ENCODE measurements at regions not wholly inside any gene's neighbourhood (a gene's known extent, or its start where the extent isn't known, plus 50 kb on each side); places are given as distances from the start of the nearest gene placed in this dataset.

GRCh38 chr1:11380500-11380899 is 98.5 kb upstream of the DISP3 start:
- Mint-ChIP-seq H3K27ac (no peak overlapping the region), H3K36me3 (ENCODE audit: low read depth) (no peaks in the 10 kb centered on the region)
- no peak for ATAC-seq

GRCh38 chr1:11383553-11384169 is 95.3 kb upstream of the DISP3 start:
- Mint-ChIP-seq H3K27ac (peak overlapping the region; percentile 22), H3K36me3 (ENCODE audit: low read depth) (no peaks in the 10 kb centered on the region), H3K27me3 (peaks cover 13% of the 10 kb centered on the region), H3K4me3 (peak overlapping the region; percentile 67), H3K4me1 (peaks cover 23% of the 10 kb centered on the region)
- ATAC-seq (peak; percentile 33), DNase-seq (no peak)
- H3K9me3 ChIP-seq (ENCODE audit: control insufficient read depth, low read length, poor library complexity, severe bottlenecking), result no peaks in the 10 kb centered on the region

More at GRCh38 chr1:11380500-11380899, 98.5 kb upstream of the DISP3 start:
- Mint-ChIP-seq H3K27me3 (peaks cover 4% of the 10 kb centered on the region), H3K4me1 (peaks cover 19% of the 10 kb centered on the region), H3K4me3 (no peak overlapping the region)
- no peaks in the 10 kb centered on the region for H3K9me3 ChIP-seq (ENCODE audit: control insufficient read depth, low read length, poor library complexity, severe bottlenecking)
- DNase-seq, result no peak

- H3K9me3 ChIP-seq (ENCODE audit: control insufficient read depth, low read length, poor library complexity, severe bottlenecking), result no peaks in the 10 kb centered on the region
These were observed 94.8 kb upstream of the DISP3 start for GRCh38 chr1:11384170-11384554.

GRCh38 chr1:11387829-11388228 is 91.1 kb upstream of the DISP3 start:
- ATAC-seq (no peak), DNase-seq (no peak)
- Mint-ChIP-seq H3K4me3 (no peak overlapping the region), H3K27me3 (peaks cover 8% of the 10 kb centered on the region), H3K27ac (no peak overlapping the region), H3K4me1 (peaks cover 30% of the 10 kb centered on the region), H3K36me3 (ENCODE audit: low read depth) (no peaks in the 10 kb centered on the region)
- no peaks in the 10 kb centered on the region for H3K9me3 ChIP-seq (ENCODE audit: control insufficient read depth, low read length, poor library complexity, severe bottlenecking)

More at GRCh38 chr1:11384170-11384554, 94.8 kb upstream of the DISP3 start:
- H3K4me1 Mint-ChIP-seq, result peaks cover 23% of the 10 kb centered on the region
- no peak overlapping the region for H3K4me3 Mint-ChIP-seq
- peaks cover 13% of the 10 kb centered on the region for H3K27me3 Mint-ChIP-seq
- ATAC-seq (peak; percentile 27), DNase-seq (no peak)
- no peaks in the 10 kb centered on the region for H3K36me3 Mint-ChIP-seq (ENCODE audit: low read depth)
- peak overlapping the region; percentile 22 for H3K27ac Mint-ChIP-seq

GRCh38 chr1:11388617-11389016 is 90.3 kb upstream of the DISP3 start:
- ATAC-seq (no peak), DNase-seq (no peak)
- no peaks in the 10 kb centered on the region for H3K36me3 Mint-ChIP-seq (ENCODE audit: low read depth)
- no peaks in the 10 kb centered on the region for H3K9me3 ChIP-seq (ENCODE audit: control insufficient read depth, low read length, poor library complexity, severe bottlenecking)
- peaks cover 25% of the 10 kb centered on the region for H3K4me1 Mint-ChIP-seq
- peaks cover 8% of the 10 kb centered on the region for H3K27me3 Mint-ChIP-seq
- no peak overlapping the region for H3K27ac Mint-ChIP-seq
- no peak overlapping the region for H3K4me3 Mint-ChIP-seq

- H3K4me1 Mint-ChIP-seq, result peaks cover 14% of the 10 kb centered on the region
- H3K27ac Mint-ChIP-seq, result no peak overlapping the region
- DNase-seq, result no peak
- no peak overlapping the region for H3K4me3 Mint-ChIP-seq
- no peaks in the 10 kb centered on the region for H3K9me3 ChIP-seq (ENCODE audit: control insufficient read depth, low read length, poor library complexity, severe bottlenecking)
- no peak for ATAC-seq
- peaks cover 24% of the 10 kb centered on the region for H3K27me3 Mint-ChIP-seq
- no peaks in the 10 kb centered on the region for H3K36me3 Mint-ChIP-seq (ENCODE audit: low read depth)
These were observed 87.6 kb upstream of the DISP3 start for GRCh38 chr1:11391327-11391726.

GRCh38 chr1:11391886-11392285 is 87.1 kb upstream of the DISP3 start:
- no peak for DNase-seq
- H3K4me3 Mint-ChIP-seq, result no peak overlapping the region
- H3K9me3 ChIP-seq (ENCODE audit: control insufficient read depth, low read length, poor library complexity, severe bottlenecking), result no peaks in the 10 kb centered on the region
- no peak overlapping the region for H3K27ac Mint-ChIP-seq
- no peak for ATAC-seq
- peaks cover 14% of the 10 kb centered on the region for H3K4me1 Mint-ChIP-seq
- no peaks in the 10 kb centered on the region for H3K36me3 Mint-ChIP-seq (ENCODE audit: low read depth)
- peaks cover 29% of the 10 kb centered on the region for H3K27me3 Mint-ChIP-seq

GRCh38 chr1:11394592-11395245 is 84.2 kb upstream of the DISP3 start:
- Mint-ChIP-seq H3K4me3 (no peak overlapping the region), H3K27me3 (peaks cover 26% of the 10 kb centered on the region), H3K36me3 (ENCODE audit: low read depth) (peaks cover 3% of the 10 kb centered on the region), H3K4me1 (peaks cover 14% of the 10 kb centered on the region), H3K27ac (no peak overlapping the region)
- DNase-seq (no peak), ATAC-seq (no peak)
- H3K9me3 ChIP-seq (ENCODE audit: control insufficient read depth, low read length, poor library complexity, severe bottlenecking), result no peaks in the 10 kb centered on the region

- Mint-ChIP-seq H3K4me1 (peaks cover 12% of the 10 kb centered on the region), H3K27ac (no peak overlapping the region), H3K4me3 (no peak overlapping the region), H3K27me3 (peaks cover 26% of the 10 kb centered on the region), H3K36me3 (ENCODE audit: low read depth) (peaks cover 3% of the 10 kb centered on the region)
- H3K9me3 ChIP-seq (ENCODE audit: control insufficient read depth, low read length, poor library complexity, severe bottlenecking), result no peaks in the 10 kb centered on the region
- DNase-seq, result no peak
- ATAC-seq, result no peak
These were observed 83.3 kb upstream of the DISP3 start for GRCh38 chr1:11395616-11396015.

- Mint-ChIP-seq H3K27me3 (peaks cover 26% of the 10 kb centered on the region), H3K4me1 (peaks cover 6% of the 10 kb centered on the region), H3K4me3 (no peak overlapping the region), H3K27ac (no peak overlapping the region), H3K36me3 (ENCODE audit: low read depth) (peaks cover 3% of the 10 kb centered on the region)
- no peak for DNase-seq
- no peak for ATAC-seq
- H3K9me3 ChIP-seq (ENCODE audit: control insufficient read depth, low read length, poor library complexity, severe bottlenecking), result no peaks in the 10 kb centered on the region
These were observed 81.6 kb upstream of the DISP3 start for GRCh38 chr1:11397151-11397901.

GRCh38 chr1:11399250-11399649 is 79.7 kb upstream of the DISP3 start:
- Mint-ChIP-seq H3K4me1 (peaks cover 6% of the 10 kb centered on the region), H3K27ac (no peak overlapping the region), H3K36me3 (ENCODE audit: low read depth) (peaks cover 3% of the 10 kb centered on the region), H3K27me3 (peaks cover 26% of the 10 kb centered on the region), H3K4me3 (no peak overlapping the region)
- ATAC-seq, result no peak
- DNase-seq, result no peak
- no peaks in the 10 kb centered on the region for H3K9me3 ChIP-seq (ENCODE audit: control insufficient read depth, low read length, poor library complexity, severe bottlenecking)

- Mint-ChIP-seq H3K36me3 (ENCODE audit: low read depth) (peaks cover 3% of the 10 kb centered on the region), H3K4me1 (peaks cover 6% of the 10 kb centered on the region), H3K4me3 (no peak overlapping the region), H3K27me3 (peaks cover 22% of the 10 kb centered on the region), H3K27ac (no peak overlapping the region)
- DNase-seq (no peak), ATAC-seq (no peak)
- no peaks in the 10 kb centered on the region for H3K9me3 ChIP-seq (ENCODE audit: control insufficient read depth, low read length, poor library complexity, severe bottlenecking)
These were observed 78.8 kb upstream of the DISP3 start for GRCh38 chr1:11400155-11400554.

- no peaks in the 10 kb centered on the region for H3K9me3 ChIP-seq (ENCODE audit: control insufficient read depth, low read length, poor library complexity, severe bottlenecking)
- DNase-seq (no peak), ATAC-seq (no peak)
- Mint-ChIP-seq H3K27me3 (peaks cover 18% of the 10 kb centered on the region), H3K4me3 (no peak overlapping the region), H3K36me3 (ENCODE audit: low read depth) (peaks cover 3% of the 10 kb centered on the region), H3K27ac (no peak overlapping the region), H3K4me1 (peaks cover 6% of the 10 kb centered on the region)
These were observed 78.4 kb upstream of the DISP3 start for GRCh38 chr1:11400567-11400966.
